ENCODE measurements at regions not wholly inside any gene's neighbourhood (a gene's known extent, or its start where the extent isn't known, plus 50 kb on each side); places are given as distances from the start of the nearest gene placed in this dataset.

- no peak for DNase-seq
Observed at GRCh38 chr5:89441965-89442364, 559.0 kb upstream of the MEF2C start.

DNA sequence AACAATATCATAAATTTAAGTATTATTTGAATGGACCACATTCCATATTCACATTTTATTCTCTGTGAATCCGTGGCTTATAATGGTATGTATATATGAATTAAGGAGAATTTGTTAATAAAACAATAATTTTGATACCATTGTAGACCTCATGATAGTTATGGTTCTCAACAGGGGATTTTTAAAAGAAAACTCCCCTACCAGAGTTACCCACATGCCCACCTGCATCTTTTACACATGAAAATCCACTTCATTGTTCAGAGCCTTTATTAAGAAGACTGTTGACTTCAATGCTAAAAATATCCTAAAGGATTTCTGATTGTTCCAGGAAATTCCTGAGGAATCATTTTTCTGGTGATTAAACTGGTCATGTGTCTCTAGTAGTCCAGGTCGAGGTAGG lies 557.7 kb upstream of the MEF2C start:
- DNase-seq = no peak

GRCh38 chr5:89437450-89438435 lies 554.8 kb upstream of the MEF2C start:
- DNase-seq = no peak

DNA sequence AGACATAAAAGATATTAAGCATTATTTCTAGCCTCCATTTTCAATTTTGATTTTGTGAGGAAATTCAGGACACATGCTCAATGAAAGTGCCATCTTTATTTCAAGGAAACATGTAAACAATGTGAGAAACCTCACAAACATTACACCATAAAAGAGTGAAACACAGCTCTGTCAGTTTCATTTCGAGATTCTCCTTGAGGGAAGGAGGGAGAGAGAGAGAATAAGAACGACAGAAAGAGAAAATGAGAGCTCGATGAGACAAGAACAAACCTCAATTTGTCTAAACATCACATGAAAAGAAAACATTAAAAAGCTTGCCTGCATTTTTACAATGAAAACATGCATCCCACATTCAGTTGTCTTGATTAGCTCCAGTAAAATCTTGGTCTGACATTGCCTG lies 553.5 kb upstream of the MEF2C start:
- no peak for DNase-seq

DNA sequence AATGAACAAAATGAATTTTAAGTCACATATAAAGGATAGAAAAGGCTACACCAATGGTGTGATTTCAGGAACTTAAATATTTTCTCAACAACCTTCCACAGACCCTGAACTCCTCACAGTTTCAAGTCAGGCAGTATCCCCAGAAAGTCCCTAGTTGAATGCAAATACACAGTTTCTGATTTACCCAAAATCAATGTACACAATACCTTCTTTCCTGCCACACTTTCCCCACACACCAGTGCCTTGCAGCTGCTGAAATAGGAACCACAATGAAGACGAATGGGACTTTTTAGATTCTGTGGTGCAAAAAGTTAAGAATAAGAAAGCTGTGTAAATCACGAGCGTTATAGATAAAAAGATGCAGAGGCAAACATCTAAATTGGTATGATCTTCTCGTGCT lies 552.4 kb upstream of the MEF2C start:
- DNase-seq = no peak

DNA sequence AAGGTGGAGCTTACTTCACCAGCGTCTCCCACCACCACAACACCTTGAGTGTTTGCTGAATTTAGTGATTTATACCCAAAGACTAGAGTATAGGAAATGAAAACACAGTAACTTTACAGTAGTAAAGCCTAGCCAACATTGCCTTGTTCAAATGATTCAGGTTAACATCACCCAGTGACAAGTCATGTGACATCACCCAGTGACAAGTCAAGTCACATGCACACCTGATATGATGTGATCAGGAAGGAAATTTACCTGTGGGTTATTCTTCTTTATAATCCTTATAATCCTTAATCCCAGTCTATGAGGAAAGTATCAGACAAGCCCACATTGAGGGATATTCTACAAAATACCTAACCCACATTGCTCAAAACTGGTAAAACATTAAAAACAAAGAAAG lies 545.6 kb upstream of the MEF2C start:
- DNase-seq = no peak

DNA sequence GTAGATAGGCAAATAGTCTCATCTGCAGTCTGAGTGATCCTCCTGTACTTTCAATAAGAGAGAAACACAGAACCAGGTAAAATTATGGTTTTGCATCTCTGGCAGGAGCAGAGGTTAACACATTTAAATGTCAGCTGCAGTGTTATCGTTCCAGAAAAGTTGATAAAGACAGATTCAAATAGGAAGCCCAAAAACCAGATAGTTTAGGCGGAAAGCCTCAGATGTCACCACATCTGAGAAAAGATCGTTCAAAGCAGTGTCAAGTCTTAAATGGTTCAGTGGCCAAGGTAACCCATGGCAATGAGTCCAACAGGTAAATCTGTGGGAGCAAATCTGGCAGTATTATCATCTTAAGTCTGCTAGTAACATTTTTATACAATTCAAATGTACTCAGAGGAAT lies 542.1 kb upstream of the MEF2C start:
- DNase-seq = no peak

DNA sequence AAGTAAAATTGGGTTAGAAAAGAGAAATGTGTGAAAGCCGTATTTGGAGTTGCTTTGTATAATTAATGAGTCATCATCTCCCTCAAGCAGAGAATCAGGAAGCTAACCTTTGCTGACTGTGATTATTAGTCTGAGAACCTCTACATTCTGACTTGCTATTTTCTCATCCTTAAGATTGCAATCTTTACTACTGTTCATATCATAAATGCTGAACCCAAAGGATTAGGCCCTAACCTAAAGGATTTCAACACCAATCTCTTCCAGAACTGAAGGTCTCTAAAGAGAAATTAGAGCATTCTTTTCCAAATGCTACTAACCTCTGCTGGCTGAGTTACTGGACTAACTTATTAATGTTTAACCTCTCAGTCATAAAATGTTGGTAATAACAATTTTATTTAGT lies 538.1 kb upstream of the MEF2C start:
- DNase-seq = no peak

- DNase-seq = no peak
Observed at GRCh38 chr5:89418407-89419085, 535.6 kb upstream of the MEF2C start.

DNA sequence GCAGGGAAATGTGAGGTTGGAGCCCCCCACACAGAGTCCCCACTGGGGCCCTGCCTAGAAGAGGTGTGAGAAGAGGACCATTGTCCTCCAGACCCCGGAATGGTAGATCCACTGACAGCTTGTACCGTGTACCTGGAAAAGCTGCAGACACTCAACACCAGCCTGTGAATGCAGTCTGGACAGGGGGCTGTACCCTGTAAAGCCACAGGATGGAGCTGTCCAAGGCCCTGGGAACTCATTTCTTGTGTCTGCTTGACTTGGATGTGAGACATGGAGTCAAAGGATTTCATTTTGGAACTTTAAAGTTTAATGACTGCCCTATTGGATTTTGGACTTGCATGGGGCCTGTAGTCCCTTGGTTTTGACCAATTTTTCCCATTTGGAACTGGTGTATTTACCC lies 535.0 kb upstream of the MEF2C start:
- DNase-seq = no peak

DNA sequence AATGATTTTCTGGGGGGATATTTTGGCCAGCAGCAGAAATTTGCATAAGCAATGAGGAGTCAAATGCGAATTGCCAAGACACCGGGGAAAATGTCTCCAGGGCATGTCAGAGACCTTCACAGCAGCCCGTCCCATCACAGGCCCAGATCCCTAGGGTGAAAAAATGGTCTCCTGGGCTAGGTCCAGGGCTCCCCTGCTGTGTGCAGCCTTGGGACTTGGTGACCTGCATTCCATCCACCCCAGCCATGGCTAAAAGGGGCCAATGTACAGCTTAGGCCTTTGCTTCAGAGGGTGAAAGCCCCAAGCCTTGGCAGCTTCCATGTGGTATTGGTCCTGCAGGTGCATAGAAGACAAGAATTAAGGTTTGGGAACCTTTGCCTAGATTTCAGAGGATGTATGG lies 534.5 kb upstream of the MEF2C start:
- DNase-seq = no peak

GRCh38 chr5:89411891-89412290 lies 528.9 kb upstream of the MEF2C start:
- DNase-seq = no peak

DNA sequence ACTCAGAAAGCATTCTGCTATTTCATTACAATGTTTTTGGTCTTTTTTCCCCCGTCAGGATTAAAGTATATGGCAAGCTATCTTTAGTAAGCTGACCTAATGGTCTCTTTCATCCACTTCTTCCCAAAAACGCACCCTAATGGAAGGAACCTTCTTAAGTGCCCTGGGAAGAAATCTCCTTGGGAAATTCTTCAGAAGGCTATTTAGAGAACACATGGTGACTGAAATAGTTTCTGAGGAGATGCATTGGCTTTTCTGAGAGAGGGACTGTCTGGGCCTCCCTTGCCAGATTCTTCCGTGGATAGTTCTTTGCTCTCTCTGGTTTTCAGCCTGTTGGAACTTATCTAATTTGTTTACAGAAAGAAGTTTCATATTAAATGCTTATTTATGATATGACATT lies 524.1 kb upstream of the MEF2C start:
- DNase-seq = no peak

- DNase-seq = no peak
Observed at GRCh38 chr5:89401659-89402058, 518.7 kb upstream of the MEF2C start.

- no peak for DNase-seq
Observed at GRCh38 chr5:89401012-89401411, 518.0 kb upstream of the MEF2C start.

GRCh38 chr5:89399548-89399947 lies 516.6 kb upstream of the MEF2C start:
- no peak for DNase-seq

GRCh38 chr5:89397096-89397495 lies 514.1 kb upstream of the MEF2C start:
- no peak for DNase-seq

DNA sequence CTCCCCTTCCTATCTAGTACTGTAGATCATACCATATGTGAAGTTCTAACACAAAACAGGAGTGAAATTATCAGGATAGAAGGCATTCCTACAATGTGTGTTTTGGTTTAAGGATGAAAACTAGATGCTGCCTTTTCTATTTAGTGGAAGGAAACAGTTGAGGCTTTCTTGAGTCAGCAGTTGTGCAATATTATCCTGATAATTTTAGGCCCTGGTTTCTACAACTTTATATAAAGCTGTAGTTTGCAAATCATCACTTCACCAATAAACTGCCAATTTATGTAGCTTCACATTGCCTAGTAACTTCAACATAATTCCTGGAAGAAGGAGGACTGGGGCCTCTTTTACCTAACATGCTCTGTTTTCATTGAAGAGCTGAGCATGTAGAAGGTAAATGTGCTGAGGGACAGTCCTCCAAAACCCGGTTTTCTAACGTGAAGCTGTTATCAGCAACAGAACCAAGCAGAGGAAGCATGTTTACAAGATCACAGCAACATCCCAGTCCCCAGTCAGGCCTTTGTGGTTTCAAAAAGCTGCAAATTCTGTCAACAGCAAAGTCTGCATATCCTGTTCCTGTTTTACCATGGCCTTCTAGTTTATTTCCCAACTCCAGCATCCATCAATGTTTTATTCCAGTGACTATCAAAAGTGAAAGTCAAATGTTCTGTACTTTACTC lies 513.4 kb upstream of the MEF2C start:
- no peak for DNase-seq

DNA sequence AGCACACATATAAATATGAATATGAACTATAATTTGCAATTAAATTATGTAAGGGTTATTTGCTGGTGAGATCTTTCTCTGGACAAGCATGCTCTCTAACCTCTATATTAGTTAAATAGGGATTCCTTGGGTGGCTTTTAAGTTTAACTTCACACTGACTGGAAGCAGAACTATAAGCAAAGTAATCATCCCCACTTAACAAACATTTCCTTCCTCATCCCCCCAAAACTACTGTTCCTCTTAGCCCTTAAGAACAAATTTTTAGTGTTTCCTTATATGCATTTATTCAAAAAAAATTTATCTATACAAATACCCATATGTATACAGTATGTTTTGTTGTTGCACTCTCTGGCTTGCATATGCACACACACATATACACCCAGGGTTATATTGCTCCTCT lies 512.1 kb upstream of the MEF2C start:
- DNase-seq = no peak

- DNase-seq = no peak
Observed at GRCh38 chr5:89388872-89389271, 505.9 kb upstream of the MEF2C start.

DNA sequence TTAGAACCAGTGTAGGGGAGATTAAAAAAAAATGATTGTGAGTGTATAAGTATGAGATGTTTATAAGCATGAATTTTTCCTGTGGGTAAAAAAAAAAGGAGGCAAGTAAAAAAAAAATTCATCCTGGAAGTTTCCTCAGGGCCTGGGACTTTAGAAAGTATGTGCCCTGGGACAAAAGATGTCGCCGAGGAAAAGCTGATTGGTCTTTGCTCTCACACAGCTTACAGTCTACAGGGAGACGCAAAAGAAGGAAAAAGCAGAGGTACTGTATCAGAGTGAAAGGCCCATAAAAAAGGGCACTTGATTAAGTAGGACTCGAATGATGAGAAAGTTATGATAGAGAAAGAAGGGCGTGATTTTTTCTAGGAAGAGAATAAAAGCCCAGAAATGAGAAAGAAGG lies 501.4 kb upstream of the MEF2C start:
- DNase-seq = no peak

DNA sequence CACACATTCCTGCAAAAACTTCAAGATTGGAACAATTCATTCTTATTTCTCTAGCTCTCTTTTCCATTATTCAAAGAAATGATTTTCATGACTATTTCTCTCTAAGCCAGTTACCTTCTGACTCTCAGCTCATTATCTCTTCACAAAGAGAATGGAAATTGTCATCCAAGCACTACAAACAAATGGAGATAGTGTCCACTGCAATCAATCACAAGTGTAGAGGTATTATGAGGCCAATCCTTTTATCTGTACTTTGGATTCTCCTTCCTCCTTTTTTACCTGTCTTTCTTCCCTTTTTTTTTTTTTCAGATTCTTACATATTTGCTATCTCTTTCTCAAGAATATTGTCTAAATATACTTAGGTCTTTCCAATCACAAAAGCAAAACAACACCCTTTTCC lies 497.7 kb upstream of the MEF2C start:
- no peak for DNase-seq

DNA sequence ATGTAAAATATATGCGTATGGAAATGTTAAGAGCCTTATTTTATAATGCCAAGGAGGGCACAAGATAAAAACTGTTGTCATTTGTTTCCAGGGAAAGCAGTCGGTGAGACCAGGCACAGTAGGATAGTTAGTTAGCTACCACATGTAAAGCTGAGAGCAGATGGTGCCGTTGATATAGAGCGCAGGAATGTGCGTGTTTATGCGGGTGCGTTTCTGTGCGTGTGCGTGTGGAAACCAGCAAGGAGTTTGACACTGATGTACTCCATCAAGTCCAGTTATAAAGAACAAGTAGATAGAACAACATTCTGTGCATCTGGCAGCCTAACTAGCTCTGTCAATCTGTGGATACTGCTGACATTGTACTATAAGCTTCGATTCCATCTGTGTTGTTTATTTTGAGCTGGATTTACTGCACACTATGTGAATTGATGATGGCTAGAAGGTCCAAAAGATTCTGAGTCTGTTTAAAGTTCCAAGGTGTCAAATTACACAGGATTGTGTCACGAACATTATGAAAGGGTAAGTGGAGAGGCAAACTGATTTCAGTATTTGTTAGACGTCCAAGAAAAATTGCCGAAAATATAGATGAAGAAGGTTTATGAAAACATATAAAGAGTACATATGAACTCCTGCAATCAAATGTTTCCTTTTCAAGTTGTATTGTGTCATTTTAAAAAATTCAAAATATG lies 494.9 kb upstream of the MEF2C start:
- DNase-seq = no peak

Measured in activated CD4-positive, alpha-beta T cell treated with anti-CD3 and anti-CD28 coated beads, Interleukin-2, Interleukin-6, amounts not matched to agents 100 ng/mL and 50 ng/mL, durations not matched to agents 16 hours and 8 hours (primary cell).